ENCODE measurements at regions not wholly inside any gene's neighbourhood (a gene's known extent, or its start where the extent isn't known, plus 50 kb on each side); places are given as distances from the start of the nearest gene placed in this dataset.
"Not testable (repeated sequence)": the region's sequence is repeated elsewhere in the genome, so short reads cannot be mapped to it uniquely, and the experiment has no call there.

DNA sequence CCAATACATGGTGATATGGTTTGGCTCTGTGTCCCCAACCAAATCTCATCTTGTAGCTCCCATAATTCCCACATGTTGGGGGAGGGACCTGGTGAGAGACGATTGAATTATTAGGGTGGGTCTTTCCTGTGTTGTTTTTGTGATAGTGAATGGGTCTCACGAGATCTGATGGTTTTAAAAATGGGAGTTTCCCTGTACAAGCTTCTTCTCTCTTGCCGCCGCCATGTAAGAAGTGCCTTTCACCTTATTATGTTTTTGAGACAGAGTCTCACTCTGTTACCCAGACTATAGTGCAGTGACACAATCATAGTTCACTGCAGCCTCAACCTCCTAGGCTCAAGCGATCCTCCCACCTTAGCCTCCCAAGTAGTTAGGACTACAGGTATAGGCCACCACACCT, 629.1 kb downstream of the QKI start:
- H3K9ac ChIP-seq (ENCODE audit: insufficient read depth in 1 of 2, low read depth in 2 of 2, low read length in 2 of 2); H3K4me1 ChIP-seq (replicated peaks in 1 of 2; ENCODE audit: control insufficient read depth in 2 of 2, insufficient read depth in 2 of 2, low read length in 2 of 2); ATAC-seq; H3K27ac ChIP-seq (ENCODE audit: extremely low read depth, low read depth, low read length); H3K9me3 ChIP-seq (replicated peaks; ENCODE audit: control insufficient read depth, insufficient read depth, low read depth, low read length); H3K27me3 ChIP-seq (ENCODE audit: control insufficient read depth in 2 of 2, insufficient read depth in 2 of 2, low read length in 2 of 2); FAIRE-seq; H3K4me3 ChIP-seq; H3K79me2 ChIP-seq (ENCODE audit: control insufficient read depth, insufficient read depth, low read length); H4K20me1 ChIP-seq (replicated peaks; ENCODE audit: control insufficient read depth, insufficient read depth, low read length); intact Hi-C loops (cut with micrococcal nuclease); H3K36me3 ChIP-seq (ENCODE audit: control insufficient read depth, insufficient read depth, low read length); in situ Hi-C loops (cut with MboI); POLR2A ChIA-PET; H3K9me1 ChIP-seq (ENCODE audit: control insufficient read depth, insufficient read depth, low read length); BruUV-seq (replicated peaks); H2AFZ ChIP-seq (ENCODE audit: low read depth, low read length); H3K4me2 ChIP-seq (ENCODE audit: insufficient read depth, low read length); DNase-seq (ENCODE audit: extremely low read depth in 1 of 4, low spot score in 3 of 4); CTCF ChIA-PET (ENCODE audit: low intra/inter-chr PET ratio): not testable (repeated sequence)
- peak; percentile 79 for TF ChIP-seq ZFP36 (IDR thresholded peaks at IDR 0.05; ENCODE audit: low read depth, low read length, partially characterized antibody)
- WGBS (ENCODE audit: insufficient coverage, low coverage, missing lambda C conversion rate), result 7% methylated on average over 5 of the region's 5 CpGs

DNA sequence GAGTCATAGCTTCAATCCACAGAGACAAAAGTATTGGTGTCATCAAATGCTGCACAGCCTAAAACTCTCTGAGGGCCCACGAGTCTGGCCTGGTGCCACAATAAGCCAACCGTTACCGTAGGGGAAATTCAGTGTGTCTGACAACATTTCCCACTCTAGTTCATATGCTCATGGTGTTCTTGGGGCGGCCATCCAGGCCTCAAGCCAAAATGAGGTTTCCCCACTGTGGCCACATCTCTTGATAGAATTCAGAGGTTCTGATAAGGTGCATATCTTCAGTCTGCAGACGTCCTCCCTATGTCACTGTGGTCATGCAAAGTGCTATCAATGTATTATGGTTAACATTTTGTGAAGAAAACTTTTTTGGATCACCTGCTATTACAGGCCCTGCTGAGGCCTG, 627.7 kb downstream of the QKI start:
- FAIRE-seq, result peak; percentile 60
- BruUV-seq (replicated peaks), result no TSS peak
- Histone ChIP-seq H3K9ac (ENCODE audit: insufficient read depth in 1 of 2, low read depth in 2 of 2, low read length in 2 of 2) (no peak overlapping the region), H3K36me3 (ENCODE audit: control insufficient read depth, insufficient read depth, low read length) (no peaks in the 10 kb centered on the region), H2AFZ (ENCODE audit: low read depth, low read length) (peak overlapping the region; percentile 37), H3K4me1 (replicated peaks in 1 of 2; ENCODE audit: control insufficient read depth in 2 of 2, insufficient read depth in 2 of 2, low read length in 2 of 2) (peaks cover 3 to 6% of the 10 kb centered on the region in 2 experiments; a peak in 3 of 5 replicates), H3K4me3 (no peak overlapping the region), H3K27ac (ENCODE audit: extremely low read depth, low read depth, low read length) (no peak overlapping the region), H3K9me1 (ENCODE audit: control insufficient read depth, insufficient read depth, low read length) (no peaks in the 10 kb centered on the region), H3K9me3 (replicated peaks; ENCODE audit: control insufficient read depth, insufficient read depth, low read depth, low read length) (no peaks in the 10 kb centered on the region), H3K4me2 (ENCODE audit: insufficient read depth, low read length) (no peak overlapping the region; the same call in 1 of the 2 replicates), H3K79me2 (ENCODE audit: control insufficient read depth, insufficient read depth, low read length) (no peaks in the 10 kb centered on the region), H3K27me3 (ENCODE audit: control insufficient read depth in 2 of 2, insufficient read depth in 2 of 2, low read length in 2 of 2) (no peaks in the 10 kb centered on the region), H4K20me1 (replicated peaks; ENCODE audit: control insufficient read depth, insufficient read depth, low read length) (no peaks in the 10 kb centered on the region)
- intact Hi-C loops (cut with micrococcal nuclease) (no loop called here), in situ Hi-C loops (cut with MboI) (no loop called here)
- WGBS (ENCODE audit: insufficient coverage, low coverage, missing lambda C conversion rate), result under 1% methylated on average over 5 of the region's 5 CpGs
- ATAC-seq, result no peak
- DNase-seq (ENCODE audit: extremely low read depth in 1 of 4, low spot score in 3 of 4), result peak in 1 of 4 experiments; percentile 30
- CTCF ChIA-PET (ENCODE audit: low intra/inter-chr PET ratio), result no interaction called here
- POLR2A ChIA-PET, result interaction anchor here (0.7 kb wide), 1 partner anchor 19 kb away, joined by 3 read pairs; no protein-coding TSS in a partner anchor
- peak; percentile 16; the same call in 1 of the 2 replicates for TF ChIP-seq ZNF444 (CRISPR knock-in tag; IDR thresholded peaks at IDR 0.05)
- TF ChIP-seq, protein P1, sequence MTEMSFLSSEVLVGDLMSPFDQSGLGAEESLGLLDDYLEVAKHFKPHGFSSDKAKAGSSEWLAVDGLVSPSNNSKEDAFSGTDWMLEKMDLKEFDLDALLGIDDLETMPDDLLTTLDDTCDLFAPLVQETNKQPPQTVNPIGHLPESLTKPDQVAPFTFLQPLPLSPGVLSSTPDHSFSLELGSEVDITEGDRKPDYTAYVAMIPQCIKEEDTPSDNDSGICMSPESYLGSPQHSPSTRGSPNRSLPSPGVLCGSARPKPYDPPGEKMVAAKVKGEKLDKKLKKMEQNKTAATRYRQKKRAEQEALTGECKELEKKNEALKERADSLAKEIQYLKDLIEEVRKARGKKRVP (CRISPR knock-in tag; IDR thresholded peaks at IDR 0.05), result peak; percentile 80
- no peak for TF ChIP-seq NR4A1 (CRISPR knock-in tag; IDR thresholded peaks at IDR 0.05)
- TF ChIP-seq NR4A1 (tag; IDR thresholded peaks at IDR 0.05), result no peak
- TF ChIP-seq RCOR1 (IDR thresholded peaks at IDR 0.05; ENCODE audit: borderline replicate concordance in 1 of 2, low read depth in 2 of 2, low read length in 2 of 2), result 0 out of 4 replicates have a peak, but pooled peaks of 1 of the 2 experiments have one; percentile 5
- TF ChIP-seq CBX8 (IDR thresholded peaks at IDR 0.05; ENCODE audit: borderline replicate concordance, extremely low read depth, low read depth, low read length, poor library complexity, severe bottlenecking), result no peak
- TF ChIP-seq KLF16 (IDR thresholded peaks at IDR 0.05), result peak; percentile 77; the same call in 1 of the 2 replicates
- TF ChIP-seq ZKSCAN8 (CRISPR knock-in tag; IDR thresholded peaks at IDR 0.05), result peak; percentile 61; the same call in 1 of the 2 replicates
- TF ChIP-seq BCL6 (CRISPR knock-in tag; IDR thresholded peaks at IDR 0.05), result peak; percentile 40; the same call in 1 of the 2 replicates
- peak; percentile 27; the same call in 1 of the 2 replicates for TF ChIP-seq SMARCA4 (IDR thresholded peaks at IDR 0.05)
- TF ChIP-seq JUND (IDR thresholded peaks at IDR 0.05; ENCODE audit: borderline replicate concordance, low read depth, low read length), result peak; percentile 23; the same call in 1 of the 2 replicates
- no peak; the same call in 2 of the 3 replicates for TF ChIP-seq JUND (tag; IDR thresholded peaks at IDR 0.05; ENCODE audit: borderline replicate concordance, low read depth, low read length)
- TF ChIP-seq CAMTA2 (CRISPR knock-in tag; conservative IDR thresholded peaks at IDR 0.05), result no peak
- peak; percentile 52; the same call in 1 of the 2 replicates for TF ChIP-seq ESRRA (IDR thresholded peaks at IDR 0.05; ENCODE audit: borderline replicate concordance, low read depth)
- TF ChIP-seq SOX6 (IDR thresholded peaks at IDR 0.05), result peak; percentile 34; the same call in 1 of the 2 replicates
- peak in 1 of 2 experiments; percentile 78; a peak in 1 of 4 replicates for TF ChIP-seq TEAD1 (CRISPR knock-in tag; IDR thresholded peaks at IDR 0.05)
- TF ChIP-seq CREM (IDR thresholded peaks at IDR 0.05; ENCODE audit: low read depth), result peak; percentile 69

Data from K562 (cell line).